HG02981 (cell line): ENCODE measurements at regions not wholly inside any gene's neighbourhood (a gene's known extent, or its start where the extent isn't known, plus 50 kb on each side); places are given as distances from the start of the nearest gene placed in this dataset.
A peak's percentile ranks its signal among the peaks of the same experiment; 100 is the strongest.

Experiments
- ATAC-seq: cut with Tn5 transposase; IDR thresholded peaks from one replicate; pipeline ENCODE4 v1.9.1; 2021; ENCODE audit warnings: mild to moderate bottlenecking, moderate library complexity; ENCODE audit not compliant: unreplicated experiment

DNA sequence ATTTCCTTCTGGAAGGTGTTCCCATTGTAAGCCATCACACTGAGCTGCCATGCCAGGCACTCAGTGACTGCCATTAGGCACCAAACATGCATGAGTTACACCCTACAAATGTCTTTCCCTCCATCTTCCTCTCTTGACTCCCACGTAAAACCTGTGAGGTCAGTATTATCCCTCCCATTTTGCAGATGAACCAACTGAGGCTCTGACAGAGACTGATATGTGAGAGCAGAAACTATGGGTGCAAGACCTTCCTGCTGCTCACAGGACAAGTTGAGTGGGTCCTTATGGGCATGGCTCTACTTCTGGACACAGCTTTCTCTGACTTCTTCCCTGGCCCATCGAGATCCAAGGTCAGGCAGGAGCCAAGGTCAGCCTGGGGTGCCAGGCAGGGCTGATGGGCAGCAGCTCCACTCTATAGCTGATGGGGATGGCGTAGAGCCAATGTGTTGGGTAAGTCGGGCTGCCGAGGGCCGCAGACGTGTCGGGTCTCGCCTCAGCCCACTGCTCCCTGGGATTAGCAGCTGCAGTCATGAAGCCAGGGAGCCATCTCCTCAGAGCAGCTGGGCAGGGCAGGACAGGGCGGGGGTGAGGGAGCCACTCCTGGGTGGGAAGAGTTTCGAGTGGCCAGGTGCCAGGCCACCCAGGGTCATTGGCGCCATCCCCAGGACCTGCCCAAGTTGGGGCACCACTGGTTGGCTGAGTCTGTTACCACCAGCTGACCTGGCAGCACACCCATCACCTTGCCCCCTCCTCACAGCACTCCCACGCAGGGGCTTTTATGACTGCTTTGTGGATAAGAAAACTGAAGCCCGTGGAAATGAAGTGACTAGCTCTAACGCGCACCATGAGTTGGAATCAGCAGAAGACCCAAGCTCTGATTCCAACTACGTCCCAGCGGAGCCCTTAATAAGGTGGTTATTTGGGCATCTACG lies 117.8 kb upstream of the ZMIZ1 start:
- ATAC-seq, result no peak

DNA sequence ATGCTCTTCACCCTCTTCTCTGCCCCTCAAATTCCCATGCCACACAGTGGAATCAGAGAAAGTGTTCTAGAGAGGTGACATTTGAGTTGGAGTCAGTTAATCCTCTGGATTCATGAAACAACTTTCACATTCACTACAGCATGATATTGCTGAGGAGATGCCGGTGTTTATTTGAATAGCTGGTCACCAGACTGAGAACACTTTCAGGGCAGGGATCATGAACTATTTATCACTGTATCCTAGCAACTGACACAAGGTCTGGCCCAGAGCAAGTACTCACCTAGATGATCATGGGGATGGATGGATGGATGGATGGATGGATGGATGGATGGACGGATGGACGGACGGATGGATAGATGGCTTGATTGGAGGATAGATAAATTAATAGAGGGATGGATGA lies 116.7 kb upstream of the ZMIZ1 start:
- no peak for ATAC-seq

DNA sequence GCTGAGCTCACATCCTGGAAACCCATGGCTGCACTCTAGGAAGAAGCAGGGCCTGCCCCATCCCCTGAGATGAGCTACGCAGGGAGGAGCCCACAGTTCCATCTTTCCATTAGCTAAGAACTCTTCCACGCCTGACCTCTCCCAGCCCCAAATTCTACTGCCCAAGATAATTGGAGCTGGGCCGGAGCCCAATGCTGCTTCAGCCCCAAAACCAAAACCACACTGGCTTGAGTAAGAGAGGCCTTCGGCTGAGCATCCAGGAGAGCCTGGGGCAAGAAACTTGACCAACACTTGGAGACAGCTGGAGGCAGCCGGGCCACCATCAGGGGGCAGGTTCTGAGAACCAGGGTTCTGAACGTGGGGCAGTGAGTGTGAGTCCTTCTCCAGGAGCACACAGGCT lies 116.1 kb upstream of the ZMIZ1 start:
- no peak for ATAC-seq

DNA sequence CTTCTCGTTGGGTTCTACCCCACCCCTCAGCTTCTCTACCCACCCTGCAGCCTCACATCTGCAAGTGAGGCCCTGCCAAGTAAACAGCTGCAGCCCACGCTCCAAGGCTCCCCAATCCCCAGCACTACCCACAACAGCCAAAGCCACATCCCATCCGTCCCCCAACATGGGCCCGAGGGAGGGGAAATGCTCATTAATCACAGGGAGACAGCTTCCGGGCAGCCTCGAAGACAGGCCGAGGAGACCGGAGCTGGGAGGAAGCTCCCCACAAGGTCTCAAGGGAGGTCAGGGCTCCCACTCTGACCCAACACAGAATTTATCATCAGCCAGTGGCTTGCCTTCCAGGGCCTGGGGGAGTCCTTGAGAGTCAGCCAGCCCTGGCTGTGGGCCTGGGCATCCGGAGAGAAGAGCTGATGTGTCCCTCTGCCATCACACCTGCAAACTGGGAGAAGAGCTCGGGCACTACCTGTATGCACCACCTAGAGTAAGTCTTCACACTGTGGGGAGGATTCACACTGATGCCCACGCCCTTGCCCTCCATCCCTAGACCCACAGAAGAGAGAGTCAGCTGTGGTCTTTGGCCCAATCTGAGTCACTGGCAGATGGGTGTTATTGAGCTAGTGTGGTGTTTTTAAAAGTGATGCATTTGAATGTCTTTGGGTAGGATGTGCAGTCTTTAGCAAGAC lies 115.5 kb upstream of the ZMIZ1 start:
- ATAC-seq, result peak; percentile 60

DNA sequence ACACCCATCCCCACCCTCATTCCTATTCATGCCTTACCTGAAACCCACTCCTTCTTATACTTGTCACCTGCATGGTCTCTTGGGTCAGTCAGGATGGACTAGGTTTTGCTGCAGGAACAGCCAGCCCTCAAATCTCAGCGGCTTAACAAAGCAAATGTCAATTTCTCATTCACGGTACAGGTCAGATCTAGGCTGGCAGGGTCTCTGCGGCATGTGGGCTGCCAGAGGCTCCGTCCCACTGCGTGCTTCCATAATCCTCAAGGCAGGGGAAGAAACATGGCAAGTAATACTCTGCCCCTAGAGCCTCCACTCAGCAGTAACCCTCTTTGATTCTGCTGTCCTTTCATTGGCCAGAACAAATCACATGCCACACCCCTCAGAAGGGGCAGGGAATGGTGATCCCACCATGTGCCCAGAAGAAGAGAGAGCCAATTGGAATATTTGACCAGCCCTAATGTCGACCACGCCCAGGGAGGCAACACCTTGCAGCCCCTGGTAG lies 114.9 kb upstream of the ZMIZ1 start:
- ATAC-seq, result no peak

DNA sequence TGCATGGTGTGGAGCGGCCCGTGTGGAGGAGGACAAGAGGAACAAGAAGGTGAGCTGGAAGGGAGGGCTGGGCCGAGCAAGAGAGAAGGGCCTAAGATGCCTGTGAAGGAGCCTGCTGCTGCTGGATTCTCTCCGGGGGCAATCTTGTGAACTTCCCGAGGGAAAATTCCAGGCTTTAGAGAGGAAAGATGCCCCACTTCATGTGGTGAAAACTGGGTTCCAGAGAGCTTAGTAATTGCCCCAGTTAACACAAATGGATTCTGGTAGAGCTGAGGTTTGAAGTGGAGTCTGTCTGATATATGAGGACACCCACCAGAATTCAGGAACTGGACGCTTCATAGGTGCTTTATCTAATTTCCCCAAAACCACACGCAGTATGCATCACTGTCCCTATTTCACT lies 114.1 kb upstream of the ZMIZ1 start:
- no peak for ATAC-seq

DNA sequence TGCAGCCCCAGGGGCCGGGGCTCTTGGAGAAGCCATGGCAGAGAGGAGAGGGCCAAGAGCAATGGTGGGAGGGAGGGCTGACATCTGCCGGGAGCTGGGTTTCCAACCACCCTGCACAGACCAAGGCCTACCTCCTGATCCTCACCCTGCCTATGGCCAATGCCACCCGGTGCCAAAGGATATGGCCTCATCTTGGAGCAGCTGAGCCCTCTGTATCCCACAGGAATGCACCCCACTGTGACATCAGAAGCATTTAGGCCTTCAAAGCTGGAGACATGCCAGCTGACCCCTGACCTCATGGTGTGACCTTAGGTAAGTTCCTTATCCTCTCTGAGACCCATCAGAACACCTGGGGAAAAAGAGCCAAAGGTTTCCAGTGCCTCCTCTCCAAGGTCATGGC lies 113.6 kb upstream of the ZMIZ1 start:
- ATAC-seq, result no peak

DNA sequence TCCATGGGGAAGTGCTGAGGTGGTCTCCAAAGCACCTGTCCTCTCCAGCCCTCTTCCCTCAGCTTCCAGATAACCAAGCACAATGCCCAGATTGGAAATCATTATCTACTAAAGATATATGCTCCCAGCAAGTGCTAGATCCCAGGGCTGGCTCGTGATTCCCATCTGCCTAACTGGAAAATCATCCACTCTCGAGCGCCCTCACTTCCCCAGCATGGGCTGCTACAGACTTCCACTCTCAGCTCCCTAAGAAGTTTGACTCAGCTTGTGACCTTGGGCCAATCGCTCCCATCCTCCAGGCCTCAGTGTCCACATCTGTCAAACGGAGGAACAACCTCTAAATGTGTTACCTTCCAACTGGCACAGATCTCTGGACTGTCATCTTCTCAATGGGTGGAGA lies 112.4 kb upstream of the ZMIZ1 start:
- ATAC-seq, result no peak

DNA sequence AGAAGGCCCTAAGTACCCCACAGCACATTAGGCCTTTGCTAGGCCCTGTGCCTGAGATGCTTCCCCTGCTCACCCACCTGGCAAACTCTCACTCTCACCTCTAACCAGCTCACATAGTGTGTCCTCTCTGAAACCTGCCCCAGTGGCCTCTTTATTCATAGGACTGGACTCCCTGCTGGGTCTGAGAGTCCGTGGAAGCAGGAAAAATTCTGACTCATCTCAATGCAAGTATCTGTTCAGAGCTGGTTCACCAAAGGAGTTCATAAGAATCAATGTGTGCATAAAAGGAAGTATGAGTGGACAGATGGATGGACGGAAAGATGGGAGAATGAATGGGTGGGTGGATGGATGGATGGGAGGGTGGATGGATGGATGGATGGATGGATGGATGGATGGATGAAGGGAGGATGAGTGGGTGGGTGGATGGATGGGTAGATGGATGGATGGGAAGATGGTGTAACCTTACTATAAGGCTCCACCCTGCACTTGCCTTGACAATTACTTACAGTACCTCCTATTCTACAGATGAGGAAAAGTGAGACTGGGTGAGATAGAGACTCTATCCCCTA lies 111.2 kb upstream of the ZMIZ1 start:
- ATAC-seq, result no peak

DNA sequence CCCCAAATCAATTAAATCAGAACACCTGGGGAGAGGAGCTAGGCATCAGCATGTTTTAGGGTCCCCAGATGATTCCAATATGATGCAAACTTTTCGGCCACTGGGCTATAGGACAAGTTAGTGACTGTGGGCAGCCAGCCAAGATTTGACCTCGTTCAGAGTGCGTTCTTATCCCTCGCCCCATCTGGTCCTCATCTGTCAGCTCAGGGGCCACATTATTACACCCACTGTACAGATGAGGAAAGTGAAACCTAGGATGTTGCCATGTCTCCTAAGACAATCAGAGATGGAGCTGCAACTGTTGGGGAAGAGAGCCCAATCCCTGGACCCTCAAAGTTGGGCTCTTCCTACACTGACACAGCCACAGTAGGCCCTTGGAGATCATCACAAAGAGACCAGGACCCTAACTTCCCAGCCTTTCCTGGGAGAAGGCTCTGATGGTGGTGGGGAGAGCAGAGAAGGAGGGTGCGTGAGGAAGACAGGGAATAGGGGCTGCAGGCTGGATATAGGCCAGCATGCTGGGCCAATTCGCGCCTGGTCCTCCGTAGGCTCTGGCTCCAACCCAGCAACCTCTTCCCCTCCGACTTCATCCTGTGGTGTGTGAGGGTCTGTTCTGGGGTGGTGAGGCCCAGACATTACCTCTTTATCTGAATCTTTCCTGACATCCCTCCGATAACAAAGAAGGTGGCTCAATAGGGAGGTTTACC lies 109.4 kb upstream of the ZMIZ1 start:
- no peak for ATAC-seq

DNA sequence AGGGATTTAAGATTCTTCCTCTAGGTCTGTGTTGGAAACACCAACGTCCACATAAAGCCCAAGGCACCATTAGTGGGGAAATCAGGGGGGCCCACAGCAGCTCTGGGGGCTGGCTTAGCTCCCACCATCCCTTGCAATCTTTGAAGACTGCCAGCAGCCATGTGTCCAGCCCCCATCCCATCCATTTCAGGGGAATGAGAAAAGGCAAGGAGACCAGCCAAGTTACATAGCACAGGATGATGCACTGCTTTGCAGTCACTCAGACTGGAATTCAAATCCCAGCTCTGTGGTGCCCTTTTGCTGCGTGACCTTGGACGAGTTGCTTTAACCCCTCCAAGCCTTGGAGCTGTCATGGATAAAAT lies 108.9 kb upstream of the ZMIZ1 start:
- no peak for ATAC-seq

DNA sequence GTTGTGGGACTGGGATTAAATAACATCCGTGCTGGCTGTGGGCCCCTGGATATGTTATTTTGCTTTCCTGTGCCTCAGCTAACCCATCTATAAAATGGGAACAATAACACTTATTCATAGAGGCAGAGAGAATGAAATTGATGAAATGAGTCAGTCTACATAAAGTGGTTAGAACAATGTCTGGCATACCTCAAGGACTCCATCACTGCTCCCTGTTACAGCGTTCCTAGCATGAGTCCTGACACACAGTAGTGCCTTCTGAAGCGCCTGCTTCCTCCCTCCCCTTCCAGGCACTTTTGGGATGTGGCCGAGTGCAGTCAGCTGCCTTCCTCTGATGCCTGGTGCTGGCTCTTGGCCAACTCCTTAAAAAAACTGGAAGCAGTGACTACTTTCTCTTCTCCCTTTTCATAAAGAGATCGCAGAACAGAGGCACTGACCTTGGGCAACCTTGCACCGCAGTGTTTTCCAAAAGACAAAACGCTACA lies 108.4 kb upstream of the ZMIZ1 start:
- no peak for ATAC-seq

DNA sequence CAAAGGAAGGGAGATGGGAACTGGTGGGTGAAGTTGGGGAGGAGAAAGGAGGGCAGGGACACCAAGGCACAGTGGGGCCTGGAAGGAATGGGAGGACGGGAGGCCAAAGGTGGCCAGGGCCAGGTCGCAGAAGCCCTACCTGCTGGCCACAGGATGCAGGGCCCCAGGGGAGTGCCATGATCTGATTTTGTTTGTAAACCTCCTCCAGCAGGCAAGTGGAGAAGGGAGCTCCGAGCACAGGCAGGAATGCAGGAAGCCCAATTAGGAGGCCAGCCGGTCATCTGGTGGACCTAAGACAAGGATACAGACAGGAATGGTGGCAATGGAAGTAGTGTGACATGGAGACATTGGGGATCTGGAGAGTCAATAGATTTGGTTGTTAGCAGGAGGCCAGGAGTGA lies 107.0 kb upstream of the ZMIZ1 start:
- ATAC-seq, result no peak

DNA sequence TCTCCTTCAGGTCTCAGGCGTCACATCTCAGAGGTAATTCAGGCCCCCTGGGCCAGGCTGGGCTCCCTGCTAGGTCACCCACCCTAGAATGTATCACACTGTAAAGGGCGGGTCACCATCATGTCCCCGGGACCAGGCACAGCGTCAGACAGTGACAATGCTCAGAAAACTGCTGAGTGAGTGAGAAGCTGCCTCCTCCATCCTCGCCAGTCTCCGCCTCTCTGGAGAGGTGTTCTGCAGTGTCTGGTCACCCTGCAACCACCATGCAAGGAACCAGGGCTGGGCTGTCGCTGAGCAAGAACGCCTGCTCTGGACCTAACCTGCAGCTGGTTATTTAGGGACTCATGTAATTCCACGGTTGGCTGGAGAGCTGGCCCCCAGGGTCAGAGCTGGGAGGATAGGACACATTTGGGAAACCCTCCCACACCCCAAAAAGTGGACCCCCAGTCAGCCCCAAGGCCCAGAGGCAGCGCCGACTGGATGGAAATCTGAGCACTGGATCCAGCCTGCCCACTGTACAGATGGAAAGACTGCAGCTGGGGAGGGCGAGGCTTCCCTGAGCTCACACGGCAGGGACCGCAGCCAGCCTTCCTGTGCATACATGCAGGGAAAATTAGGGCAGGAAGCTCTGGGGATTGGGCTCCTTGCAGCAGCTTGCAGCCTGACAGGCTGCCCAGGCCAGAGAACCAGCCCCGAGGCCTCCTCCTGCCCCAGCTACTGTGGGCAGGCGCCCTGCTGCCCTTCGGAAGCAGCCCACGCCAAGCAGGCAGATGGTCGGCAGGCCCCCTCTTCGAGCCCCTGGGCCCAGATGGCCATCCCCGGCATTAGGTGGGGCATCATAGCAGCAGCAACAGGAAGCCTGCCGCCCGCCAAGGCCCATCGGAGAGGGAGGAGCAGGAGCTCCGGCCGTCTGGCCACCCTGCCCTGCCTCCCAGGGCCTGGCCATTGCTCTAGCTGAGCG lies 105.4 kb upstream of the ZMIZ1 start:
- no peak for ATAC-seq

DNA sequence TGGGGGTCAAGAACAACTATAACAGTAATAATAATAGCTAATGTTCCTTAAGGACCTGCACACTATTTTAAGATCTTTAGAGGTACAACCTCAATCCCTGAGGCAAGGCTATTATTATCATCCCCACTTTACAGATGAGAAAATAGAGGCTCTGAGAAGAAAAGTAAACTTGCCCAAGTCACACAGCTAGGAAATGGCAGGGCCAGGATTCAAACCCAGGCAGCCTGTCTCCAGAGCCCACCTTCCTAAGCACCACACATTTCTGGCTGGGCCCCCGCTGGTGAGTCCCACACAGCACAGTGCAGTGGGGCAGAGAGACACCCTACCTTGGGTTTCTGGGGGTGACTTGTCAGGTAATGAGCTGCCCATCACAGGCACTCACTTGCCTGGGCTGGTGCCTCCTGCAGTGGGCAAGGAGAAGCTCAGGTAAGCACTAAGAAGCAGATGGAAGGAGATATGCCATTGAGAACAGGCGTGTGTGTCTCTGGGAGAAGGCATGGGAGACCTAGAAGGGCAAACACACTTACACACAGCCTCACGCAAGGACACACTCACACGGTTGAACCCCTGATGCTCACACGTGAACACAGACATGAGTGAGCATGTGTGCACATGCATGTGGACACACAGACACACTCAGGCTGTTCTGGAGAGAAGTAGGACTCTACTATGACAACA lies 104.4 kb upstream of the ZMIZ1 start:
- ATAC-seq, result no peak

DNA sequence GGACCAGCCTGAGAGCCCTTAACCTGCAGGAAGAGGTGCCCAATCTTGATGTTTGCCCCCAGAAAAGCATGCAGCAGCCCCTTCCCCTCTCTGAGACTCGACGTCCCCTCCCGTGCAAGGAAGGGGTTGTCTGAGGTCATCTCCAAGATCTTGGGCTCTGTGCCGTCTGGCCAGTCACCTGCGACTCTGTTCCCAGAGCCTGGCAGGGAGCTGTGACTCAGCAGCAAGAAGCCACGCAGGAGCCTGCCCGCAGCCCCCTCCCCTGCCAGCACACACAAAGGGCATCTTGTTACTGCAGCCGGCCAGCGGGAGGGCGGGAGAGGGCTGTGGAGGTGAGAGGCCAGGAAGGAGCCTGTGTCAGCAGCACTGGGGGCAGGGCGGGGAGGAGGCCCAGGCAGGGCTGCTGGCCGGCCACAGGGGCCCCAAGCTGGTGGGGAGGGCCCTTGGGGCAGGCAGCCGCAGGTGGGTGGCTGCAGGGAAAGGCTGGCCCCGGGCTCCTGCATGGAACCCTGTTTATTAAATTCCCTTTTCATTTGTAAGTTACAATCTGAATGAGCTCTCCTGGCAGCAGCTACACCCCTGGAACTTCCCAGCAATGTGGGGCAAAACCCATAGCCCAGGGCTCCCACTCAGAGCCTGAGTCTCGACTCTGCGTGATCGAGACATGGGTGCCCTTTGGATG lies 103.7 kb upstream of the ZMIZ1 start:
- ATAC-seq, result no peak

DNA sequence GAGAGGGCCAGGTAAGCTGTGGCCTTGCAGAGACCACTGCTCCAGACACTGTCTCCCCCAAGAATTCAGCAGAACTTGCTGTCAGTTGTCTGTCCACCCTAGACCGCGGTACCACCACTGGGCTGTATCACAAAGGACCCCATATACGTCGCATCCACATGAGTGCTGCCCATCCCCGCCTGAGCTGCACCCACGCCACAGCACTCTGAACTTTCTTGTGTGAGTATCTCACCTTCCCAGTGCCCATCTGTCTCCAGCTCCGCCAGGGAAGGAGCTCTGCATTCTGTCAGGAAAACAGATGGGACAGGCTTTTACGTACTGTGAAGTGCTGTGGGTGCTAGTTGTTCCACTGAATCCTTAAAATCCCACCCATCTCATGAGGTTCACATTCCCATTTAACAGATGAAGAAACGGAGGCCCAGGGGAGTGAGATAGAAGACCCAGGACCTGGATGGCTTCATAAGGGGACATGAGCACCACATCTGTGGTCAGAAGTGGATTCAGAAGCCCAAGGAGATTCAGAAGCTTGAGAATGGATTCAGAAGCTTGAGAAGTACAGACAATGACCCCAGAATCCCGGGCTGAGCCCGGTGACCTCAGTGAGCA lies 102.5 kb upstream of the ZMIZ1 start:
- no peak for ATAC-seq

DNA sequence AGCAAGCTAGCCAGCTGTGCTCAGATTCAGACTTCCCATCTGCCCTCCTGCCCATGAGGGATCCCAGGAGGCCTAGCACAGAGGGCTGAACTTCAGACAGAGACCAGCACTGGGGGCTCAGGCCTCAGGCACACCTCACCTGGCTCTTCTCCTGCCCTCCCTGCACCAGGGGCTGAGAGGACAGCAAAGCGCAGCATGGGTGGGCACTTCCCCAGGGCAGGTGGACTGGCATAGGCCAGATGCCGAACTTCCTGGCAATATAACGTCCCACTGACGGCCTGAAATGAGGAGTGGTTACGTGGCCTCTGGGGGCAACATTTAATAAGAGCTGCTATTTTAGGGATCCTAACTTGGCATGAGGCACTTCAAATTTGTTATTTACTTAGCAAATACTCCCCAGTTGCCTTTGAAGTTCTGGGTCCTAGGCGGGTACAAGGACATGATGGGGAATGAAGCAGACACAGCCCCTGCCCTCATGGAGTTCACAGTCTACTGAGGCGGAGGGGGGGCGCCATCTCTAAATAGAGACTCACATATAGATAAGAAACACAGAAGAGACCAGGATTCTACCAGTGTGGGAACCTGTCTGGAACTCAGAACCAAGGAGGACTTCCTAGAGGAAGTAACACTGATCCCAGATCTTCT lies 101.8 kb upstream of the ZMIZ1 start:
- ATAC-seq, result no peak
